PC-3 (cell line): ENCODE measurements at regions not wholly inside any gene's neighbourhood (a gene's known extent, or its start where the extent isn't known, plus 50 kb on each side); places are given as distances from the start of the nearest gene placed in this dataset.

ENCODE experiments used
- CTCF ChIP-seq: fragments of 300-600 bp; sonication (generic); conservative IDR thresholded peaks from 2 replicates; pipeline ENCODE4 v1.5.1; 2017; ENCODE audit warnings: antibody characterized with exemption, low read depth, mild to moderate bottlenecking, low read length
- EZH2 ChIP-seq: fragments of 300-600 bp; sonication (generic); IDR thresholded peaks from one replicate; pipeline ENCODE4 v1.6.1; 2017; ENCODE audit warnings: antibody characterized with exemption, mild to moderate bottlenecking, low read length; ENCODE audit not compliant: unreplicated experiment
- EZH2phosphoT487 ChIP-seq: fragments of 300-600 bp; sonication (generic); IDR thresholded peaks from 2 replicates; pipeline ENCODE4 v1.6.1; 2018; ENCODE audit warnings: mild to moderate bottlenecking, antibody characterized with exemption, low read length, borderline replicate concordance

GRCh38 chr2:126784045-126784444 is 114.6 kb upstream of the TEX51 start:
- TF ChIP-seq CTCF (no peak), EZH2 (no peak), EZH2phosphoT487 (no peak)
